Astrocyte of the cerebellum (primary cell): ENCODE measurements at regions not wholly inside any gene's neighbourhood (a gene's known extent, or its start where the extent isn't known, plus 50 kb on each side); places are given as distances from the start of the nearest gene placed in this dataset.

Source experiments
- DNase-seq: peaks from one replicate; pipeline ENCODE4 v3.0.0-alpha.2; 2011; ENCODE audit warnings: low read depth
- H3K4me3 ChIP-seq: 2 replicates; pipeline ENCODE4 v1.5.1; 2011; ENCODE audit warnings: mild to moderate bottlenecking, low read depth, low read length, moderate library complexity
- in situ Hi-C: cut with HindIII; loops from 2 replicates; pipeline ENCODE4 v1.10.0; 2017; ENCODE audit warnings: low sequenced_read_pairs
- TF ChIP-seq, protein P1 (sequence below): IDR thresholded peaks from 2 replicates; pipeline ENCODE4 v1.5.1; 2012; ENCODE audit warnings: low read length, low read depth, moderate library complexity, mild to moderate bottlenecking; ENCODE audit errors: missing control alignments

GRCh38 chr2:7201851-7202250 lies 284.6 kb downstream of the RNF144A start:
- no peak for DNase-seq
- no peak overlapping the region for H3K4me3 ChIP-seq
- in situ Hi-C loops, result loop anchor here (25.0 kb wide), 1 partner anchor 910 kb away; no protein-coding TSS in a partner anchor
- TF ChIP-seq, protein P1, sequence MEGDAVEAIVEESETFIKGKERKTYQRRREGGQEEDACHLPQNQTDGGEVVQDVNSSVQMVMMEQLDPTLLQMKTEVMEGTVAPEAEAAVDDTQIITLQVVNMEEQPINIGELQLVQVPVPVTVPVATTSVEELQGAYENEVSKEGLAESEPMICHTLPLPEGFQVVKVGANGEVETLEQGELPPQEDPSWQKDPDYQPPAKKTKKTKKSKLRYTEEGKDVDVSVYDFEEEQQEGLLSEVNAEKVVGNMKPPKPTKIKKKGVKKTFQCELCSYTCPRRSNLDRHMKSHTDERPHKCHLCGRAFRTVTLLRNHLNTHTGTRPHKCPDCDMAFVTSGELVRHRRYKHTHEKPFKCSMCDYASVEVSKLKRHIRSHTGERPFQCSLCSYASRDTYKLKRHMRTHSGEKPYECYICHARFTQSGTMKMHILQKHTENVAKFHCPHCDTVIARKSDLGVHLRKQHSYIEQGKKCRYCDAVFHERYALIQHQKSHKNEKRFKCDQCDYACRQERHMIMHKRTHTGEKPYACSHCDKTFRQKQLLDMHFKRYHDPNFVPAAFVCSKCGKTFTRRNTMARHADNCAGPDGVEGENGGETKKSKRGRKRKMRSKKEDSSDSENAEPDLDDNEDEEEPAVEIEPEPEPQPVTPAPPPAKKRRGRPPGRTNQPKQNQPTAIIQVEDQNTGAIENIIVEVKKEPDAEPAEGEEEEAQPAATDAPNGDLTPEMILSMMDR, result no peak

DNA sequence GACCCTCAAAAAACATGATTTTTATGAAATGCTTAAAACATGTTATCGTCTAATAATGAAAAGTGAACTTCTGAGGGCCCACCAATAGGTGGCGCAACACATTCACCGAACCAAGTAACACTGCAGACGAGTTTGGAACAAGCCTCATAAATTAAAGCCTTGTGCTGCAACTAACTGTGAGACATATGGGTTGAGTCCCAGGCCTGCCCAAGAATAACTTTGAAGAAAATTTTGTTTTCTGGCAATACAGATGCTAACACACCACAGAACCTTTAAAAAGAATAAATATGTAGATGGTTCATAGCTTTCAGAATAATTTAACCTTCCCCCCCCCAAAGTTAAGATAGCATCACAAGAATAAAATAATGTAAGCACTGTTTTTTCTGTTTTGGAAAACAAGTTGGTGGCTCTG lies 285.9 kb downstream of the RNF144A start:
- peak; percentile 57 for DNase-seq
- TF ChIP-seq, protein P1, result peak; percentile 94
- in situ Hi-C loops, result loop anchor here (25.0 kb wide), 1 partner anchor 909 kb away; no protein-coding TSS in a partner anchor
- no peak overlapping the region for H3K4me3 ChIP-seq

DNA sequence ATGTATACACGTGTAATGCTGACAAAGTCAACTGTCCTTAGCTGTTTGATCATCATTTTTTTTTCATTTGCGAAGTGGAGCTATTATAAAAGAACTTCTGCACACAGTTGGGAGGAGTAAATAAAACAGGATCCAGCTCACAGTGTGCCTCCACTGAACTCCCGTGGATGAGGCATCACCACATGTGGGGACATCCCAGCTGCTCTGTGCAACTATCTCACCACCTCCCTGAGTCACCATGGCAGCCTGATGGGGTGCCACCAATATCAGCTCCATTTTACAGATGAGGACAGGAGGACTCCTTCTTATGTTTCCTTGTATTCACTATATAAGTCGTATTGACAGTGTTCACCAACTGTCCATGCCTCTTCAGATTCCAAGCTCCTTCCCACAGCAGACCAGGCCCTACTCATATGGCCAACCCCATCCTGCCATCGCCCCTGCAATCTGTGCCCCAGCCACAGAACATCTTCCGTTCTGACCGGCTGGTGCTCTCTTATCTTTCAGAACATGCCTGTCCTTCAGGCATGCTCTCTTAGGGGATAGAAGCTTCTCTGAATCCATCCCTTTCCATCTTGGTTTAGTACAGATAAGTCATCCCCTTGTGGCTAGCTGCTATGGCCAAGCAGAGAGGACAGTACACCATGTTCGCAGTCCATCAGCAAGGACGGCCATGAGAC lies 288.1 kb downstream of the RNF144A start:
- H3K4me3 ChIP-seq, result no peak overlapping the region
- TF ChIP-seq, protein P1, result no peak
- in situ Hi-C loops, result loop anchor here (25.0 kb wide), 1 partner anchor 907 kb away; no protein-coding TSS in a partner anchor
- DNase-seq, result no peak

- TF ChIP-seq, protein P1, result no peak
- in situ Hi-C loops, result loop anchor here (25.0 kb wide), 1 partner anchor 906 kb away; no protein-coding TSS in a partner anchor
Measured at GRCh38 chr2:7206111-7206810, 289.0 kb downstream of the RNF144A start.

DNA sequence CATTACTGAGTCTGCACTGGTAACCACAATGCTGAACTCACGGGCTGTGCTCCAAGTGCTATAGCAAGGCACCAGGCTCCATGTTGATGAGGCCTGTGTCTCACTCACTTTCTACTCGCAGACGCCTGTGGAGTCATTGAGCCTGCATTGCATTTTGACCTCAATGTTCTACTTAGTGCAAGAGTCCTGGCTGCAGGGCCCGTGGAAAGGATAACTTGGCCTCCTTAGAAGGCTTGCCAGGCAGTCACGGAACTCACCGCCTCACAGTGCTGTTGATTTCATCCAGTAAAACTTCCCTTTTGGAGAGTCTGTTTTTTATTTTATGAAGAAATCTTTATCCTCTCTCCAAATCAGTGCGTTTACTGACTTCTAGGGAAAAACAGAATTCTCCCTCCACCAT lies 290.4 kb downstream of the RNF144A start:
- in situ Hi-C loops, result loop anchor here (25.0 kb wide), 1 partner anchor 905 kb away; no protein-coding TSS in a partner anchor
- DNase-seq, result no peak
- H3K4me3 ChIP-seq, result no peak overlapping the region
- TF ChIP-seq, protein P1, result no peak

More at GRCh38 chr2:7206111-7206810, 289.0 kb downstream of the RNF144A start:
- no peak overlapping the region for H3K4me3 ChIP-seq
- no peak for DNase-seq

GRCh38 chr2:7209757-7210555 lies 292.7 kb downstream of the RNF144A start:
- DNase-seq, result peak; percentile 92
- TF ChIP-seq, protein P1, result no peak
- in situ Hi-C loops, result loop anchor here (5.0 to 25.0 kb wide), 3 partner anchors 38 to 1472 kb away; partner anchors contain the start of gene ID2
- H3K4me3 ChIP-seq, result no peak overlapping the region
